Dedifferentiated amniotic fluid mesenchymal stem cell (primary cell): ENCODE measurements at regions not wholly inside any gene's neighbourhood (a gene's known extent, or its start where the extent isn't known, plus 50 kb on each side); places are given as distances from the start of the nearest gene placed in this dataset.
"Not testable (repeated sequence)": the region's sequence is repeated elsewhere in the genome, so short reads cannot be mapped to it uniquely, and the experiment has no call there.

Source experiments
- DNase-seq: peaks from one replicate; pipeline ENCODE4 v3.0.0-alpha.2; 2016; ENCODE audit errors: extremely low spot score

GRCh38 chr2:95727420-95727819 is 135.6 kb downstream of the TRIM43 start:
- not testable (repeated sequence) for DNase-seq

DNA sequence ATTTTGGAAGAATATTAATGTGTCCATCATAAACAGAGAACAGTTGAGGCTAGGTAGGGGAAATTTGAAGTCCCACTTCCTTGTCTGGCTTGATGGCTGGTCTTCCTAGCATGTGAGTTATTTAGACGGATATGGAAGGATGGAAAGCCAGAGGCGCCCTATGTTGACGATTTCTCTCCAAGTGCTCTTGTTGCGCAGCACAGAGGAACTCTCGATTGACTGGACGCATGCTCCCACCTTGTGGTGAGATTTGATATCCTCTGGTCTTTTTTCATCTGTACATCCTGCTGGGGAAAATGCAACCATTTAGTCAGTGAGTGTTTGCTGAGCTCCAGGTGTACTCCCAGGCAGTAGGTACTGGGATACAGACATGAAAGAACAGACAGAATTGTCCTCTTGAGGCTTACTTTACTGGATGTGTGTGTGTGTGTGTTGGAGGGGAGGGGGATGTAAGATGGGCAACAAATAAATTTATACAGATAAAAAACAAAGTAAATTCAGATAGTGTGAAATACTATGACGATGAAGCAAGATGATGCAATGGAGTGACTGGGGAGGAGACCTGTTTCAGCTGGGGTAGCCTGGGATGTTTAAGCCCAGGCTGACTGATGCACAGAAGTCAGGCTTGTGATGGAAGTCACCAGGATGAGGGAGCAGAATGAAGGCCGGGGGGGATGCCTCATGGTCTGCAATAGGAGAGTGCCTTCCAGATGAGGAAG is 137.2 kb downstream of the TRIM43 start:
- DNase-seq: peak; percentile 92

DNA sequence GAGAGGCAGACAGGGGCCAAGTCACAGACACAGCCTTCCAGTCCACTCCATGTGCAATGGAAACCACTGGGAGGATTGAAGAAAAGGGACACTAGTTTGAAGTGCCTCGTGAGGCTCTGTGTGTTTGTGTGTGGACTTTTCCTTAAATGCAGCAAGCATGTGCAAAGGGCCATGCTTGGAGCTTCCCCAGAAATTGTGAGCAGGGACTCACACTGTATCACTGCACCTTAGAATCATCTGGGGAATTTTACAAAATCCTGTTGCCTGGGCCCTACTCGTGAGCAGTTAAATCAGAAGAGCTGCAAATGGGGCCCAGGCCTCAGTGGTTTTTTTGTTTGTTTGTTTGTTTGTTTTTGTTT is 137.8 kb downstream of the TRIM43 start:
- DNase-seq: no peak

DNA sequence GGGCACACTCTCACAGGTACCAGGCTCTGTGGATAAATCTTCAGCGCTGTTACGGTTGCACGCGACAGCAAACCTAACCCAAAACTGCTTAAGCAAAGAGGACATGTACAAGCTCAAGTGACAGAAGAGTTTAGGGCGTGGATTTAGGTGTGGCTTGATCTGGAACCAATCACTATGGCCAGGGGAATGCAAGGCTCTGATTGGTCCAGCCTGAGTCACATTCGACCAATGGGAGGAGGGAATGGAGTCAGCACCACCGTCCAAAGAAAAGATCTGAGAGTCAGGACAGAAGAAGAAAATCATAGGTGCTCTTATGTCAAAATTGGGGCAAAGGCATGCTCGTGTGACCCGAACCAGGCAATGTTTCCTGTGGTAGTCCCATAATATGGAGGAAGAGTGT is 139.0 kb downstream of the TRIM43 start:
- no peak for DNase-seq

DNA sequence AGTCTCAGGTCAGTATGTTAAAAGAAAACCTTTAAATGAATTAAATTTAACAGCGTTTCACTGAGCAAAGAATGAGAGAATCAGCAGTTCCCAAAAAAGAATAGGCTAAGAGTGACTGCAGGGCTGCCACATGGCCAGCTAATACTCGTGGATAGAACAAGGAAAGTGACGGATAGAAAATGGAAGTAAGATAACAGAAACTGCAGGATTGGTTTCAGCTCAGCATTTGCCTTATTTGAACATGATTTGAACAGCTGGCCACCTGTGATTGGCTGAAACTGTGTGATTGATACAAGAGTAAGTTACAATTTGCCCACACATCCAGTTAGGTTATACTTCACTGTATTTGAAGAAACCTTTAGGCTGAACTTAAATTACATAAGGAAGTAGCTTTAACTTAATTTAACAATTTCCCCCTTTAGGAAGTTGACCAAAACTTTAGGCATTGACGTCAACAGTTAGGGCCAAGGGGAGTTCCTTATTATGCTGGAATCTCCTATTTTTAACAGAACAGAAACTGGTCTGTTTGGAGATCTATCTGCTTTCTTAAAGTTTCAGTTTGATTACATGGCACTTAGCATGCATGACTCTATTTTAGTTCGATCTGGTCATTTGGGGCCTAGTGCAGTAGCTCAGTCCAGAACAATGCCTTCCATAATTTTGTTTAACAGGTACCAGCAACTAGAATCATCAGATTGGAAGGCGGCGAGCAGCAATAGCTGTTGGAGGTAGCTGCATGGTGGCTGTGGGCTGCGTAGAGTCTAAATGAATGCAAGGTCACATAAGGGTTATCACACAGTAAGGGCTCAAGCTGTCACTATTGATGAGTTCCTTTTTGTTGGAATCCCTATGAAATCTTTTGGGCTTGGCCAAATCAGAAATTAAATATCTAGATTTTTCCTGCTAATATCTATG is 143.4 kb downstream of the TRIM43 start:
- DNase-seq: no peak

DNA sequence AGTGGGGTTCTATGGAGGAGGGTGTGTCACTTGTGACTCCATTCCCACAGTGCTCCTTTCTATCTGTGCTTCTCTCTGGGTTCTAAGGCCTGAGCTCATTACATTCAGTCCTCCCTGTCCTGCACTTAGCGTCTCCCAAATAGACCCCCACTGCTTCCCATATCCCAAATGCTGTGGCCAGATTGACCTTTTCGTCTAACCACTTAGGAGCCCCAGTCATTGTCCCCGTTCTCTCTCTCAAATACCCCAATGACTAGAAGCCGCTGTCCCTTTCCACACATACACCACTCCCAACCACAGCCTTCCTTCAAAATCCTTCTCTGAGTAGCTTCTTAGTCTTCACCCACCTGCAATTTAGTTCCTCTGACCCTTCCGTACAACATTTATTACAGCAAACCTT is 146.5 kb downstream of the TRIM43 start:
- DNase-seq: no peak

GRCh38 chr2:95752126-95752525 is 160.3 kb downstream of the TRIM43 start:
- DNase-seq: not testable (repeated sequence)

DNA sequence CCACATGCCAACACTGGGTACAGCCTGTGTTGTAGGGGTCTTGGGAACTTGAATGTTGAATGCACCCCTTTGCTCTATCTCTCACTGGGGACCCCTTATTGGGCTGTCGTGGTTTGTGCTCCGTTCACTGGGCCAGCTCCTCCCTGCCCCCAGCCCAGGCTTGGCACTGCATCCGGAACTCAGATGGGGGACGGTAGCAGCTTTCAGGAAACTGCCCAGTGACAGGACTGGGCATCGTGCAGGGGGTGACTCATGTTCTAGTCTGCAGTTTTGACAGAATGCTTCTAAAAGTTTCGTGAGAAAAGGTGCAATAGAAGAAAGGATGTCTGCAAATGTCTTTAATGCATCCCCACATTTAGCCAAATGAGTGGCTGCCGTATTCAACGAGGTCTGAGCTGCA is 162.0 kb downstream of the TRIM43 start:
- DNase-seq: not testable (repeated sequence)

- DNase-seq: not testable (repeated sequence)
Observed at GRCh38 chr2:95754213-95754612, 162.4 kb downstream of the TRIM43 start.

DNA sequence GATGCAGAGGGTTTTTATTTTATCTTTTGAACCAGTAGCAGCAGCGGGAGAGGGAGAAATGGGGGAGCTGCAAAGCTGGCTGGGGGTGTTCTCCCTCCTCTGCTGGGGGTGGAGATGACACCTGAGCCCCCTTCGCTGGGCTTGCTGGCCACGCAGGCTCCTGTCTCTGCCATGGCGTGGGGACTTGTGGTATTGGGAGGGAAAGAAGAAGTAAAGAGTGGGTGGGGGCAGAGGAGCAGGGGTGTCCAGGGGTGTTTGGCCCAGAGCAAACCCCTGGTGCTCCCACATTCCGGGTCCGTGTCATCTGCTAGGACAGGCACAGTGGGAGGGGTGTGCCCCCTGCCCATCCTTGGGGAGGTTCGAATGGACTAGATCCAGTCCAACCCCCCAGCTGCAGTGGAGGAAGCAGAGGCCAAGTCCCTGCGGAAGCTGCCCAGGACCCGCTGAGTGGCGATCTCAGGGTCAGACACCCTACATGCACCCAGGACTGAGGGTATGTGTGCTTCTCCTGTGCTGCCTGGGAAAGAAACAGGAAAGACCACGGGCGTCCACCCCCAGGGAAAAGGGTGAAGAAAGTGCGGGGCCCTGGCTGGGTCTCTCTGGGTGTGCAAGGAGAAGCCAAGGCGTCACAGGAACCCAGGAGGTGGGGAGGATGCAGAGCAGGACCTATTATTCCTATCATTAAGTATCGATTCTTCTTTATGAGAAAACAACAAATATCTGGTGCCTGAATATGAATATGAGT is 163.2 kb downstream of the TRIM43 start:
- DNase-seq: not testable (repeated sequence)

DNA sequence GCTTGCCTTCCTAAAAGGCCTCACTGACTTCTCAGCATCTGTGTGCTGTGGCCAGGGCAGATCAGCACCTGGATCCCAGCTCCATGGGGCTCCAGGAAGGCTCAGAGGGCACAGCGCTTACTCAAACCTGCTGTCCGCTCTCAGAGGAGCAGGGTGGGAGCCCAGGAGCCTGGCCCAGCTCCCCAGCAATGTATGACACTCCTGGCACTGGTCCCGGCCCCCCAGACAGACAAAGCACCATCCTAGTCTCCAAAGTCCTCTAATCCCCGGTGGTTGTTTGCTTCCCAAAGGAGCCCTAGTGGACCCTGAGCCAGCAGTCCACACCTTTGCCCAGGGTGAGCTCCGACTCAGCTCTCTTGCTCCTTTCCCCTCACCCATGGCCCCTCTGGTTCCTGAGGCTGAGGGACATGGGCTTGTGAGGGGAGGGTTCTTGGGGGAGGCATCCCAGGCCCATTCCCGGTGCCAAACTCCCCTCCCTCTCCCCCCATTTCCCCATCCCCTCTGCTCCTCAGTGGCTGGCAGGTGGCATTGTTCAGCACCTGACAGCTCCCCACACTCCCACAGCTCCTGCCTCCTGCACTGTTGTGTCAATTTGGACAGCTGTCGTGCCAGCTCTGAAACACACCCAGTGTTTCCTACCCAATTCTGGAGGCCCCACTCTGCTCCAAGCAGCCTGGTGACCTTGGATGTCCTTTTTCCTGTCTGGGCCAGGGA is 164.3 kb downstream of the TRIM43 start:
- DNase-seq: not testable (repeated sequence)

GRCh38 chr2:95757988-95758387 is 166.2 kb downstream of the TRIM43 start:
- DNase-seq: no peak

- DNase-seq: no peak
Observed at GRCh38 chr2:95759481-95760246, 167.9 kb downstream of the TRIM43 start.

DNA sequence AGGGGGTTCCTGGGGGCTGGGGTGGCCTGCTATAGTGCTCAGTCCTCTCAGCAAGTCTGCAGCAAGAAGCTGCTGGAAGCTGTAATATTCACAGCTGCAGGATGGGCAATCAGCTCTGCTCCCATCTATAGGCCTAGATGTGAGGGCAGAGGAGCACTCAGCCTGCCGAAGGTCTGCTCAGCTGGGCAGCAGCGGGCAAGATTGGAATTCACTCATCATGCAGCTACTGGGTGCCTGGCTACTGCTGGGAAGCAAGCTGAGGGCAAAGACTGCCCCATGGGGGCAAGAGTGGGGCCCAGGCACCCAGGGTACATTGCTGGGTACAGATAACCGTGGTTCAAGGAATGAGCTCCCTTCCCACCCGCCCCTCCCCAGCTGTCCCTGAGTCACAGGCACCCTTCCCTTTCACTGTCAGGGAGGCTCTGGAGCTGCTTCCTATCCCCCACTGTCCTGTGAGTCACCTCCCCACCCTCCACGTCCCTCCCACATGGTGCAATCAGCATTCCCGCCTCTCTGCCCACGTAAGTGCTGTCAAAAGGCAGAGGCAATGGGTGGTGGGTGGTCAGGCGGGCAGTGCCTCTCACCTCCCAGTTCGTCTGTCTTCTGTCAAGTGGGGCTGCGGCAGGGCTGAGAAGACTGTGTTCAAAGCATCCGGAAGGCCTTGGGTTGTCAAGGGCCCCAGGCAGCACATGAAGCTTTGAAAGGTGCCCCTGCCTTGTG is 169.2 kb downstream of the TRIM43 start:
- peak; percentile 47 for DNase-seq

DNA sequence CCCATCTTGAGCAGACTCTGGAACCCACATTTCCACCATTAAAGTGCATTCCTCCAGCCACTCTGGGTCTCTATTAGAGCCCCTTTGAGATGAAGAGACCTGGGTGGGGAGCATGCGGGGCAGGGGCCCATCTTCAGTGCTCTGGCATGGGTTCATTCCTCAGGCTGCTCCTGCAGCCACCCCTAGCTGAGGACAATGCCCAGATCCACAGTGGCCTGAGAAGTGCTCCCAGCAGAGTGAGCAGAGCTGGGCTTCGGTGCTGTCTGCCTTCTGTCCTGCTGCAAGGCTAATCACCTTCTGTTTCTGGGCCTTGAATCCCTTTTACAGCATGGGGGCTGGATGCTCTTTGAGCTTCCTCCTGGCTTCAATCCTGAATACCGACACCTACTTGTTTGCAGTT is 169.8 kb downstream of the TRIM43 start:
- no peak for DNase-seq

DNA sequence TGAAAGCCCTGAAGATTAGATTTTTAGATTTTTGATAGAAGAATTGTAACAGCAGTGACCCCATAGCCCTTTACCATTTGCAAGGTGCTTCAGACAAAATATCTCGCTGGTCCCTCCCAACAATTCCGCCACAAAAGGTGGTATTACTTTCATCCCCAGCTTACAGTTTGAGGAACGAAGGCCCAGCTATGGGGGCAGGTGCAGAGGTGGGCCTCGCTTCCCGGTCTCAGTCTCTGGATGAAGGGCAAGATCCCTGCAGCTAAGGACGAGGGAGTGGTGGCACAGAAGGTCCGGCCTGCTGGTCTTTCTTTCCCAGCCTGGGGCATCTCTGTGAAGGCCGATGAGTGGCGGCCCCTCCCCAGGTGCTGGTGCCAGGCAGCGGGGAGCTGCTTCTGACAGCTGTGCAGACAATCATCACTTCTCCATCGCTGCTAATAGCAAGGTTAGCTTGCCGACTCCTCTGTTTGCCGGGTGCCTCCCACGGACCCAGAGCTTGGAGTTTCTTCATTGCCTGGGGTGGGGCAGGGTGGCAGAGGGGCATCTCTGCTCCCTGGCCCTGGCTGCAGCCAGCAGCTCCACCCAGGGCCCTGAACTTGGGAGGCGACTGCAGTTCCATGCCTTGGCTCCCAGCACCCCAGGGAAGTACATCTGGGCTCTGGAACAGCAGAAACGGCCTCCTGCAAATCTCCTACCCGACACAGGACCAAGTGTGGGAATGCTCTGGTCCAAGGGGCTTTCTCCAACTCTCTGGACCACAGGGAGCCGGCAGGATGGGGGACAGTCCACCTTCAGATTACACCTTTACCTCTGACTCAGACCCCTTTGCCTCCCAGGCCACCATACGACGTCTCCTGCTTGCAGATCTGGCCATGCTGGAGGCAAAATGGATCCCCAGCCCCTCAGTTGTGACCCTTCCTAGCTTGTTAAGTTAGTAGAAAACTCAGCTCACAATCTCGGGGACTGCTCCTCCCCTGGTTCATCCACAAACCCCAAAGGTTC is 170.5 kb downstream of the TRIM43 start:
- DNase-seq: not testable (repeated sequence)

DNA sequence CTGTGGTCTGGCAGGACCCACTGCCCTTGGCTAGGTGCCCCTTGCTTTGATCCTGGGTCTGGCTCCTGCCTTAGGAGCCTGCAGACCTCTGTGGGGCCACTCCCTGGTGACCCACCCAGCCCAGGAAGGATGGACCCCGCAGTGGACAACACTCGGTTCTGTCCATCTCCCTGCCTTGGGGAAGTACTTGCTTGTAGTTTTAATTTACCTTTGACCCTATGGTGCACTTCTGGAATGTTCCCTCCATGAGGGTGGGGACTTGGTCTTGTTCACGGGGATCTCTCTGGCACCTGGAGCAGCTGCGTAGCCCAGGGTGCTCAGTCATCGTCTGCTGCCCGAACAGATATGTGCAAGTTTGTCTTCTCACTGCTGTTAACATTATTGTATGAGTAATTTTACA is 171.3 kb downstream of the TRIM43 start:
- not testable (repeated sequence) for DNase-seq

GRCh38 chr2:95764966-95765365 is 173.2 kb downstream of the TRIM43 start:
- not testable (repeated sequence) for DNase-seq
